H54 (cell line): ENCODE measurements at regions not wholly inside any gene's neighbourhood (a gene's known extent, or its start where the extent isn't known, plus 50 kb on each side); places are given as distances from the start of the nearest gene placed in this dataset.

Experiments
- DNase-seq: peaks from one replicate; pipeline ENCODE4 v3.0.0; 2011; ENCODE audit warnings: low spot score, mixed read lengths; ENCODE audit not compliant: insufficient read length
- FAIRE-seq: peaks from 3 replicates; lab custom pipeline; 2011; peaks lifted over from hg19 to GRCh38; lab: Jason Lieb, UNC
- POLR2A ChIP-seq: IDR thresholded peaks from 2 replicates; pipeline ENCODE4 v1.6.1; 2011; ENCODE audit warnings: low read depth, mild to moderate bottlenecking, low read length

DNA sequence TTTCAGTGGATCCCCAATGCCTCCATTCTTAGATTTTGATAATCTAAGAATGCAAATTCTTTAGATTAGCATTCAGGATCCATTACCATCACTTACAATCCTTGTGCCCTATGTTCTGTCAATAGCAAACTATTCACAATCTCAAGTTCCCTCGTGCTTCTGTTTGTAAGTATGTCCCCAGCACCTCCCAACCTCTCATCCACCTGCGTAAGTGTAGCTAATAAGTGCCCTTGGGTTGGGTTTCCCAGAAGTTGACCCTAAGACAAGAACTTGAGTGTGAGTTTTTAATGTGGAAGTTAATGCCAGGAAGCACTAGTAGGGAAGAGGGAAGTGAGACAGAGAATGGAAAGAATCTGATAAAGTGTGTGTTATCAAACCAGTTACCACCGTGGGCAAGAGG lies 72.6 kb upstream of the PAK5 start:
- FAIRE-seq (no peak), DNase-seq (no peak)
- no peak for TF ChIP-seq POLR2A

DNA sequence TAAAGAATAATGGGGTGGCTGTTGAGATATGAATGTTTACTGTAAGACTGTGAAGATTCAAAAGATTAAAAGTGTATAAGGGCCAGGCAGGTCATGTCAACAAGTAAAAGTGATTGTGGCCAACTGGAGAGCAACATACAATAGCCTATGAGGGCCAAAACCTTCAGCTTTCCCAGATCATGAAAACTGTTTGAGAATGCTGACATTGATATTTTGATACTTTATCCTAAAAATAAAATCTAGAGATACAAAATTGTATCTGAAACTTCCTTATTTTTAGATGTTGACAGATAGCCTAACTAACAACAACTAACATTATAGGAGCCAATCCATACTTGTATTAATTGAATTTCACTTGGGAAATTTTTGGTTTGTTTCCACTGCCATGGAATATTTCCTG lies 70.3 kb upstream of the PAK5 start:
- DNase-seq (no peak), FAIRE-seq (no peak)
- TF ChIP-seq POLR2A, result no peak

DNA sequence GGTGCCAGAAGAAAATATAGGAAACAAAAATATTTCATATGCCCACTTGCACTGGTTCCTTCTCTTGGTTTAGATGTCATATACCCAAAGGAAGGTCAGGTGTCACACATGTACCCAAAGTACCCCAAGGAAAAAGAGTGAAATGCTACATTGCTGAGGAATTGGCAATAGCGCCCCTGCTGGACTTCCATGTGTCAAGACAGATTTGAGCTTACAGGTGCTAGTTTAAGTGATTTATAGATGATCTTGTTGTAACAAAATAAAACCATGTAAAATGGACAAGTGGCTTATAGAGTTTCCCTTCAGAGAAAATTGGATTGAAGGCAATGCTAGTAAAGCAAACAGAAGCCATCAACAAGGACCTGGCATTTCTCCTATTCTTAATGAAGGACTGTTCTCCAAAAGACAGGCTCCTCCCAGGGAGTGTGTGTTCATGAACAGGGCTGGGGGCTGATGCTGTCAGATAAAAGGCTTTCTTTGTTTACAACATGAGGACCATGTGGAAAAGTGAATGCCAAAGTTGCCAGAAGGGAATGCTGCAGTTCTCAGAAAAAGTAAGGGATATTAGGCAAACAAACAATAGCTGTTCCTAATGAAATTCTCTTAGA lies 64.3 kb upstream of the PAK5 start:
- DNase-seq, result no peak
- no peak for FAIRE-seq
- no peak for TF ChIP-seq POLR2A

DNA sequence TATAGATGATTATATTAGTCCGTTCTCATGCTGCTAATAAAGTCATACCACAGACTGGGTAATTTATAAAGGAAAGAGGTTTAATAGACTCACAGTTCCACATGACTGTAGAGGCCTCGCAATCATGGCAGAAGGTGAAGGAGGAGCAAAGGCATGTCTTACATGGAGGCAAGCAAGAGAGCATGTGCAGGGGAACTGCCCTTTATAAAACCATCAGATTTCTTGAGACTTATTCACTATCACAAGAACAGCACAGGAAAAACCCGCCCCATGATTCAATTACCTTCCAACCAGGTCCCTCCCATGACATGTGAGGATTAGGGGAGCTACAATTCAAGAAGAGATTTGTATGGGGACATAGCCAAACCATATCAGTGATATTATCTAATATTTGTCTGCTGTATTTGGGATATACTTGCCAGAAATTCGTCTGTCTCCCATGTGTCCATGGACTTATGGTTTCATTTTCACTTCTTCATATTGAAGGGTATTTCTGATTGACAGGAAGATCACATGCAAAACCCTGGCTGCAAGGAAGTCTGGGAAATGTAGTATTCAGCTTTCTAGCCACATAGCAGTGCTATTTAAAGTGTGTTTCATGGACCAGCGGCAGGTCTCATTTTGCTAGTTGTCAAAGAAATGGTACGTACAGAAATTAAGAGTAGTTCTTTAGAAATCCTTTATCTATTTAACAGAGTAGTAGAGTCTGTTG lies 50.5 kb upstream of the PAK5 start:
- FAIRE-seq (peak; percentile 20), DNase-seq (peak; percentile 6)
- no peak for TF ChIP-seq POLR2A
